Mesenchymal stem cell (in vitro differentiated cells and primary cell): ENCODE measurements at regions not wholly inside any gene's neighbourhood (a gene's known extent, or its start where the extent isn't known, plus 50 kb on each side); places are given as distances from the start of the nearest gene placed in this dataset.
"Not testable (repeated sequence)": the region's sequence is repeated elsewhere in the genome, so short reads cannot be mapped to it uniquely, and the experiment has no call there.

Experiments
- DNase-seq: peaks from one replicate; pipeline ENCODE4 v3.0.0-alpha.2; 2013
- H2AFZ ChIP-seq: one replicate; pipeline ENCODE4 v1.6.1; 2013; ENCODE audit warnings: low read depth, mild to moderate bottlenecking, control low read depth, inconsistent platforms, low read length, moderate library complexity
- H2AK5ac ChIP-seq: 2 replicates; pipeline ENCODE4 v1.6.1; 2013; ENCODE audit warnings: low read length, moderate library complexity, mild to moderate bottlenecking, inconsistent platforms; ENCODE audit not compliant: severe bottlenecking
- H2BK120ac ChIP-seq: one replicate; pipeline ENCODE4 v1.6.1; 2013; ENCODE audit warnings: low read depth, mild to moderate bottlenecking, inconsistent platforms, low read length, moderate library complexity
- H2BK12ac ChIP-seq, 2 experiments: one replicate each; pipeline ENCODE4 v1.6.1; 2013; ENCODE audit warnings: inconsistent platforms in 2 of 2, low read length in 2 of 2, mild to moderate bottlenecking in 2 of 2, moderate library complexity in 2 of 2, control low read depth in 1 of 2
- H2BK15ac ChIP-seq: one replicate; pipeline ENCODE4 v1.6.1; 2013; ENCODE audit warnings: mild to moderate bottlenecking, low read depth, inconsistent platforms; ENCODE audit not compliant: poor library complexity, severe bottlenecking
- H2BK5ac ChIP-seq: 2 replicates; pipeline ENCODE4 v1.6.1; 2013; ENCODE audit warnings: low read depth, mild to moderate bottlenecking, low read length, control low read depth, inconsistent platforms; ENCODE audit not compliant: poor library complexity, severe bottlenecking
- H3K14ac ChIP-seq, 2 experiments: one replicate each; pipeline ENCODE4 v1.6.1; 2013; ENCODE audit warnings: inconsistent platforms in 2 of 2, low read length in 2 of 2, control low read depth in 1 of 2, mild to moderate bottlenecking in 1 of 2, moderate library complexity in 1 of 2
- H3K18ac ChIP-seq, 2 experiments: one replicate each; pipeline ENCODE4 v1.6.1; 2013; ENCODE audit warnings: inconsistent platforms in 2 of 2, low read length in 2 of 2, control low read depth in 1 of 2, low read depth in 1 of 2, mild to moderate bottlenecking in 1 of 2
- H3K23ac ChIP-seq, 2 experiments: one replicate each; pipeline ENCODE4 v1.6.1; 2013; ENCODE audit warnings: inconsistent platforms in 2 of 2, low read length in 2 of 2, mild to moderate bottlenecking in 2 of 2, moderate library complexity in 2 of 2, control low read depth in 1 of 2
- H3K27ac ChIP-seq: 2 replicates; pipeline ENCODE4 v1.5.1; 2013; ENCODE audit warnings: mild to moderate bottlenecking, moderate library complexity, low read length, control low read depth, inconsistent platforms; ENCODE audit not compliant: poor library complexity, severe bottlenecking
- H3K27me3 ChIP-seq, 2 experiments: 2 replicates each; pipeline versions ENCODE4 v1.6.1 to v1.7.0; 2013; ENCODE audit warnings: low read length in 2 of 2, mild to moderate bottlenecking in 2 of 2, moderate library complexity in 2 of 2, control low read depth in 1 of 2, inconsistent platforms in 1 of 2; ENCODE audit not compliant: control insufficient read depth in 1 of 2, insufficient read depth in 1 of 2
- H3K36me3 ChIP-seq, 2 experiments: 2 replicates each; pipeline versions ENCODE4 v1.6.1 to v1.7.0; 2013; ENCODE audit warnings: low read length in 2 of 2, control low read depth in 1 of 2, inconsistent platforms in 1 of 2, low read depth in 1 of 2, mild to moderate bottlenecking in 1 of 2; ENCODE audit not compliant: insufficient read depth in 2 of 2, control insufficient read depth in 1 of 2
- H3K4ac ChIP-seq, 2 experiments: one replicate each; pipeline ENCODE4 v1.6.1; 2013; ENCODE audit warnings: inconsistent platforms in 2 of 2, low read length in 2 of 2, mild to moderate bottlenecking in 2 of 2, moderate library complexity in 2 of 2, control low read depth in 1 of 2, low read depth in 1 of 2
- H3K4me1 ChIP-seq: 2 replicates; pipeline ENCODE4 v1.6.1; 2013; ENCODE audit warnings: low read depth, low read length, control low read depth; ENCODE audit not compliant: control insufficient read depth, insufficient read depth
- H3K4me2 ChIP-seq: 2 replicates; pipeline ENCODE4 v1.6.1; 2013; ENCODE audit warnings: low read length, mild to moderate bottlenecking, inconsistent platforms; ENCODE audit not compliant: poor library complexity, severe bottlenecking
- H3K4me3 ChIP-seq, 2 experiments: 2 replicates each; pipeline versions ENCODE4 v1.5.1 to v1.7.0; 2013; ENCODE audit warnings: low read length in 2 of 2, mild to moderate bottlenecking in 2 of 2, control low read depth in 1 of 2, low read depth in 1 of 2; ENCODE audit not compliant: insufficient read depth in 1 of 2
- H3K79me1 ChIP-seq: replicated peaks from 2 replicates; pipeline ENCODE4 v1.6.1; 2013; ENCODE audit warnings: mild to moderate bottlenecking, control low read depth, low read length, inconsistent platforms; ENCODE audit not compliant: poor library complexity, severe bottlenecking
- H3K9ac ChIP-seq: 2 replicates; pipeline ENCODE4 v1.7.0; 2013; ENCODE audit warnings: mild to moderate bottlenecking, low read length, moderate library complexity
- H3K9me3 ChIP-seq: 2 replicates; pipeline ENCODE4 v1.7.0; 2013; ENCODE audit warnings: mild to moderate bottlenecking, low read length; ENCODE audit not compliant: control insufficient read depth
- H4K8ac ChIP-seq: one replicate; pipeline ENCODE4 v1.6.1; 2013; ENCODE audit warnings: inconsistent platforms, mild to moderate bottlenecking, low read length, moderate library complexity
- H4K91ac ChIP-seq: one replicate; pipeline ENCODE4 v1.6.1; 2013; ENCODE audit warnings: mild to moderate bottlenecking, low read length, inconsistent platforms
- WGBS: methylation state at CpG from one replicate; pipeline ENCODE4 v1.1.7; 2013; ENCODE audit warnings: mixed read lengths; 5-methylcytosine and 5-hydroxymethylcytosine counted together

GRCh38 chr10:9951481-9952257 is 1066.0 kb upstream of the CELF2 start:
- Histone ChIP-seq H3K4me2 (no peak overlapping the region), H3K9me3 (no peaks in the 10 kb centered on the region), H2AFZ (no peak overlapping the region), H3K9ac (no peak overlapping the region), H2BK120ac (no peak overlapping the region), H3K18ac (no peak overlapping the region), H3K23ac (no peak overlapping the region), H3K4me1 (no peaks in the 10 kb centered on the region), H2AK5ac (no peak overlapping the region), H3K36me3 (no peaks in the 10 kb centered on the region), H4K91ac (no peak overlapping the region), H3K27me3 (no peaks in the 10 kb centered on the region), H3K4me3 (no peak overlapping the region), H3K4ac (no peak overlapping the region), H3K14ac (no peak overlapping the region), H2BK5ac (no peak overlapping the region), H2BK15ac (no peak overlapping the region), H4K8ac (no peak overlapping the region), H3K79me1 (no peaks in the 10 kb centered on the region), H2BK12ac (no peak overlapping the region), H3K27ac (no peak overlapping the region)
- DNase-seq = peak; percentile 72
- WGBS = 89% methylated on average over 1 of the region's 1 CpG

DNA sequence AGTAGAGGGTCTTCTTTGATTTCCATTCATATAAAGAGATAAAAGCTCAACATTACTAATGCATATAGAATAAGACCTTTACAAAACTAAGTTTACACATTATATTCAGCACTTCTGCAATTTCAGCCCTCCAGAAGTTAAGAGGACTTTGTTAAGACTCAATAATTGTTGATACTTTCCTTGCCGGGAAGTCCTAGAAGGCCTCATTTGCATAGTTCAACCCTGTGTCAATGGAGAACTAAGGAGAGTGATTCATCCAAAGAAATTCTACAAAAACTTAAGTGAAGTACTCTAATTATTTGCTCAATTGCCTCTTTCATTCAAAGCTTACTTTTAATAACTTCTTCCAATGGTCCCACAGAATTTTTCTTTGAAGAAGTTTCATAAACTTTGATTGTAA is 1060.3 kb upstream of the CELF2 start:
- H3K9me3 ChIP-seq = no peaks in the 10 kb centered on the region
- no peaks in the 10 kb centered on the region for H3K79me1 ChIP-seq
- H3K4ac ChIP-seq = no peak overlapping the region
- no peak overlapping the region for H2AFZ ChIP-seq
- no peak overlapping the region for H2BK15ac ChIP-seq
- no peaks in the 10 kb centered on the region for H3K4me1 ChIP-seq
- 10% methylated on average over 1 of the region's 1 CpG for WGBS
- H3K4me2 ChIP-seq = no peak overlapping the region
- no peak overlapping the region for H3K9ac ChIP-seq
- H3K36me3 ChIP-seq = no peaks in the 10 kb centered on the region
- H3K4me3 ChIP-seq = no peak overlapping the region
- no peak overlapping the region for H3K27ac ChIP-seq
- no peak overlapping the region for H4K8ac ChIP-seq
- no peaks in the 10 kb centered on the region for H3K27me3 ChIP-seq
- H3K14ac ChIP-seq = no peak overlapping the region
- no peak overlapping the region for H3K18ac ChIP-seq
- no peak overlapping the region for H2AK5ac ChIP-seq
- no peak overlapping the region for H4K91ac ChIP-seq
- H3K23ac ChIP-seq = no peak overlapping the region
- H2BK12ac ChIP-seq = no peak overlapping the region
- H2BK120ac ChIP-seq = no peak overlapping the region
- DNase-seq = peak; percentile 88
- no peak overlapping the region for H2BK5ac ChIP-seq

DNA sequence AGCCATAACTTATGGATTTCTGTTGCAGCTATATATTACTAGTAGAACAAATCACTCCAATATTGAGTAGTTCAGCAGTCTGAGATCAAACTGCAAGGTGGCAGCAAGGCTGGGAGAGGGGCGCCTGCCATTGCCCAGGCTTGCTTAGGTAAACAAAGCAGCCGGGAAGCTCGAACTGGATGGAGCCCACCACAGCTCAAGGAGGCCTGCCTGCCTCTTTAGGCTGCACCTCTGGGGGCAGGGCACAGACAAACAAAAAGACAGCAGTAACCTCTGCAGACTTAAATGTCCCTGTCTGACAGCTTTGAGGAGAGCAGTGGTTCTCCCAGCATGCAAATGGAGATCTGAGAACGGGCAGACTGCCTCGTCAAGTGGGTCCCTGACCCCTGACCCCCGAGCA is 1059.8 kb upstream of the CELF2 start:
- not testable (repeated sequence) for H2BK120ac ChIP-seq, H4K91ac ChIP-seq, H3K27me3 ChIP-seq, H3K4me1 ChIP-seq, H3K4ac ChIP-seq, H2BK15ac ChIP-seq, H2BK5ac ChIP-seq, H2BK12ac ChIP-seq, H2AFZ ChIP-seq, DNase-seq, H3K14ac ChIP-seq, H2AK5ac ChIP-seq, H3K18ac ChIP-seq, H3K79me1 ChIP-seq, H3K9ac ChIP-seq, H3K23ac ChIP-seq, H4K8ac ChIP-seq, H3K4me3 ChIP-seq, H3K27ac ChIP-seq, H3K4me2 ChIP-seq, H3K36me3 ChIP-seq, H3K9me3 ChIP-seq
- 37% methylated on average over 6 of the region's 6 CpGs for WGBS

GRCh38 chr10:9965341-9965740 is 1052.3 kb upstream of the CELF2 start:
- DNase-seq = no peak
- no peaks in the 10 kb centered on the region for H3K4me1 ChIP-seq
- no peak overlapping the region for H3K14ac ChIP-seq
- H3K36me3 ChIP-seq = no peaks in the 10 kb centered on the region
- H3K18ac ChIP-seq = no peak overlapping the region
- no peak overlapping the region for H3K9ac ChIP-seq
- no peaks in the 10 kb centered on the region for H3K79me1 ChIP-seq
- no peak overlapping the region for H4K91ac ChIP-seq
- H2BK5ac ChIP-seq = no peak overlapping the region
- no peak overlapping the region for H2BK120ac ChIP-seq
- H3K4me2 ChIP-seq = no peak overlapping the region
- no peak overlapping the region for H3K4me3 ChIP-seq
- no peak overlapping the region for H3K27ac ChIP-seq
- no peak overlapping the region for H2AFZ ChIP-seq
- H2BK12ac ChIP-seq = no peak overlapping the region
- H3K27me3 ChIP-seq = no peaks in the 10 kb centered on the region
- no peak overlapping the region for H4K8ac ChIP-seq
- WGBS = no CpG with 5 or more reads among the region's 2 CpGs
- H2AK5ac ChIP-seq = no peak overlapping the region
- no peak overlapping the region for H3K4ac ChIP-seq
- H3K23ac ChIP-seq = no peak overlapping the region
- H2BK15ac ChIP-seq = no peak overlapping the region
- H3K9me3 ChIP-seq = no peaks in the 10 kb centered on the region
